ENCODE measurements at regions not wholly inside any gene's neighbourhood (a gene's known extent, or its start where the extent isn't known, plus 50 kb on each side); places are given as distances from the start of the nearest gene placed in this dataset.
A peak's percentile ranks its signal among the peaks of the same experiment; 100 is the strongest.

GRCh38 chr10:126744571-126744970 lies 74.1 kb upstream of the C10orf90 start:
- H3K4me2 ChIP-seq (replicated peaks; ENCODE audit: low read depth, low read length, poor library complexity, severe bottlenecking) = no peak overlapping the region
- DNase-seq (no peak), ATAC-seq (ENCODE audit: low read depth) (no peak)
- no peaks in the 10 kb centered on the region for H3K27me3 Mint-ChIP-seq
- no peak overlapping the region for H3K4me3 ChIP-seq (ENCODE audit: control extremely low read depth in 1 of 5, extremely low read depth in 1 of 5, insufficient read depth in 1 of 5, low read depth in 2 of 5, low read length in 4 of 5)
- no peaks in the 10 kb centered on the region for H3K36me3 ChIP-seq (replicated peaks in 1 of 2; ENCODE audit: control extremely low read depth in 1 of 2, control insufficient read depth in 1 of 2, extremely low read depth in 1 of 2, insufficient read depth in 2 of 2, low read length in 1 of 2)
- peaks cover 0 to 7% (median 0%) of the 10 kb centered on the region in 3 donors for H3K9me3 ChIP-seq (ENCODE audit: control extremely low read depth in 1 of 3, control insufficient read depth in 2 of 3, insufficient read depth in 1 of 3, low read length in 2 of 3)
- H3K79me2 ChIP-seq (ENCODE audit: control insufficient read depth, insufficient read depth, low read length) = no peaks in the 10 kb centered on the region
- H3K9me3 Mint-ChIP-seq (ENCODE audit: insufficient read depth) = no peaks in the 10 kb centered on the region
- no peak overlapping the region for H2AFZ ChIP-seq (ENCODE audit: insufficient read depth, low read depth, low read length, poor library complexity, severe bottlenecking)
- no peak overlapping the region for H3K27ac Mint-ChIP-seq
- no peaks in the 10 kb centered on the region for H4K20me1 ChIP-seq (ENCODE audit: control insufficient read depth, insufficient read depth, low read length, poor library complexity, severe bottlenecking)
- no peaks in the 10 kb centered on the region for H3K4me1 ChIP-seq (ENCODE audit: control insufficient read depth in 2 of 2, insufficient read depth in 2 of 2, low read length in 2 of 2)
- H3K4me1 Mint-ChIP-seq = no peaks in the 10 kb centered on the region
- no CpG with 5 or more reads among the region's 1 CpG for WGBS (ENCODE audit: insufficient coverage)
- POLR2A ChIA-PET = no interaction called here
- no peak overlapping the region for H3K27ac ChIP-seq (ENCODE audit: low read length in 2 of 2)
- no peak overlapping the region for H3K4me3 Mint-ChIP-seq
- no peaks in the 10 kb centered on the region for H3K27me3 ChIP-seq (replicated peaks in 1 of 4; ENCODE audit: control extremely low read depth in 1 of 4, control insufficient read depth in 3 of 4, insufficient read depth in 4 of 4, low read length in 3 of 4)
- no peak overlapping the region for H3K9ac ChIP-seq (ENCODE audit: low read length)
- CTCF ChIA-PET = no interaction called here
- TF ChIP-seq, protein P1, sequence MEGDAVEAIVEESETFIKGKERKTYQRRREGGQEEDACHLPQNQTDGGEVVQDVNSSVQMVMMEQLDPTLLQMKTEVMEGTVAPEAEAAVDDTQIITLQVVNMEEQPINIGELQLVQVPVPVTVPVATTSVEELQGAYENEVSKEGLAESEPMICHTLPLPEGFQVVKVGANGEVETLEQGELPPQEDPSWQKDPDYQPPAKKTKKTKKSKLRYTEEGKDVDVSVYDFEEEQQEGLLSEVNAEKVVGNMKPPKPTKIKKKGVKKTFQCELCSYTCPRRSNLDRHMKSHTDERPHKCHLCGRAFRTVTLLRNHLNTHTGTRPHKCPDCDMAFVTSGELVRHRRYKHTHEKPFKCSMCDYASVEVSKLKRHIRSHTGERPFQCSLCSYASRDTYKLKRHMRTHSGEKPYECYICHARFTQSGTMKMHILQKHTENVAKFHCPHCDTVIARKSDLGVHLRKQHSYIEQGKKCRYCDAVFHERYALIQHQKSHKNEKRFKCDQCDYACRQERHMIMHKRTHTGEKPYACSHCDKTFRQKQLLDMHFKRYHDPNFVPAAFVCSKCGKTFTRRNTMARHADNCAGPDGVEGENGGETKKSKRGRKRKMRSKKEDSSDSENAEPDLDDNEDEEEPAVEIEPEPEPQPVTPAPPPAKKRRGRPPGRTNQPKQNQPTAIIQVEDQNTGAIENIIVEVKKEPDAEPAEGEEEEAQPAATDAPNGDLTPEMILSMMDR (IDR thresholded peaks at IDR 0.05) = no peak
- no peak for TF ChIP-seq EZH2 (IDR thresholded peaks at IDR 0.05; ENCODE audit: borderline replicate concordance, insufficient read depth, low read depth, low read length, poor library complexity, severe bottlenecking)
- intact Hi-C loops (cut with micrococcal nuclease) = no loop called here

DNA sequence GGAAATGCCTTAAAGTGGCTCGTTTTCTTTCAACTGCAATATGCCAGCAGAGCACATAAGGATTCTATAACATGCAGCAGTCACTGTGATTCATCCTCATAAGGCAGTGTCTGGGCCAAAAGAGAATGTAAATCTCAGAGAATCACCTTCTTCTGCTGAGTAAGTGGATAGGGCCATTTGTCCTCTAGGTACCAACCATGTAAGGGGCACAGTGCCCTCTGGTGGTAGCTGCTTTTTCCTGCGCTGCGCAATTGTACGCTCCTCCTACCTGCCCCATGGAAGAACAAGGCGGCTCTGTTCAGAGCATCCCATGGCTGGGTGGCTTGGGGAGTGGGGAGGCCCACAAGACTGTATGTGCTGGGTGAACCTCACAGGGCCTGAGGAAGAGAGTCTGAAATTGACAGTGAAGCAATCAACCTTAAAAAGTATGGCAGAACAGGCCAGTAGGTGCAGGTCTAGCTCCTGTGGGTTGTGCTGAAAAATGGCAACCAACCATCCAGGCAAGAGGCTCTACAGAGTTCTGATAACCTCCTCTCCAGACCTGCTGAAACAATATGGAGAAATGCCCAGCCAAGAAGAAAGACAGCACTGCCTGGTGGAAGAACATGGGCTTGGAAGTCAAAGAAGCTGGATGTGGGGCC lies 78.6 kb upstream of the C10orf90 start:
- H3K79me2 ChIP-seq (ENCODE audit: control insufficient read depth, insufficient read depth, low read length) = no peaks in the 10 kb centered on the region
- H2AFZ ChIP-seq (ENCODE audit: insufficient read depth, low read depth, low read length, poor library complexity, severe bottlenecking) = no peak overlapping the region
- Mint-ChIP-seq H3K27ac (no peak overlapping the region), H3K27me3 (no peaks in the 10 kb centered on the region), H3K9me3 (ENCODE audit: insufficient read depth) (no peaks in the 10 kb centered on the region), H3K4me3 (no peak overlapping the region), H3K4me1 (no peaks in the 10 kb centered on the region)
- H3K27ac ChIP-seq (ENCODE audit: low read length in 2 of 2) = no peak overlapping the region
- TF ChIP-seq EZH2 (IDR thresholded peaks at IDR 0.05; ENCODE audit: borderline replicate concordance, insufficient read depth, low read depth, low read length, poor library complexity, severe bottlenecking) = no peak
- TF ChIP-seq, protein P1 (IDR thresholded peaks at IDR 0.05) = peak; percentile 52
- H3K36me3 ChIP-seq (replicated peaks in 1 of 2; ENCODE audit: control extremely low read depth in 1 of 2, control insufficient read depth in 1 of 2, extremely low read depth in 1 of 2, insufficient read depth in 2 of 2, low read length in 1 of 2) = no peaks in the 10 kb centered on the region
- POLR2A ChIA-PET = no interaction called here
- no peaks in the 10 kb centered on the region for H3K27me3 ChIP-seq (replicated peaks in 1 of 4; ENCODE audit: control extremely low read depth in 1 of 4, control insufficient read depth in 3 of 4, insufficient read depth in 4 of 4, low read length in 3 of 4)
- H3K4me1 ChIP-seq (ENCODE audit: control insufficient read depth in 2 of 2, insufficient read depth in 2 of 2, low read length in 2 of 2) = no peaks in the 10 kb centered on the region
- no peaks in the 10 kb centered on the region for H4K20me1 ChIP-seq (ENCODE audit: control insufficient read depth, insufficient read depth, low read length, poor library complexity, severe bottlenecking)
- no peak overlapping the region for H3K9ac ChIP-seq (ENCODE audit: low read length)
- ATAC-seq (ENCODE audit: low read depth) (no peak), DNase-seq (peak; percentile 38)
- CTCF ChIA-PET = interaction anchor here (0.8 to 1.4 kb wide), 2 partner anchors 815 to 880 kb away, joined by 5 to 6 read pairs; no protein-coding TSS in a partner anchor
- intact Hi-C loops (cut with micrococcal nuclease) = loop anchor here (2.0 kb wide), 1 partner anchor 880 kb away; no protein-coding TSS in a partner anchor
- H3K4me3 ChIP-seq (ENCODE audit: control extremely low read depth in 1 of 5, extremely low read depth in 1 of 5, insufficient read depth in 1 of 5, low read depth in 2 of 5, low read length in 4 of 5) = no peak overlapping the region
- no peak overlapping the region for H3K4me2 ChIP-seq (replicated peaks; ENCODE audit: low read depth, low read length, poor library complexity, severe bottlenecking)
- H3K9me3 ChIP-seq (ENCODE audit: control extremely low read depth in 1 of 3, control insufficient read depth in 2 of 3, insufficient read depth in 1 of 3, low read length in 2 of 3) = peaks cover 0 to 7% (median 0%) of the 10 kb centered on the region in 3 donors
- WGBS (ENCODE audit: insufficient coverage) = 31% methylated on average over 4 of the region's 5 CpGs
